Esophagus muscularis mucosa (tissue), 3 donors: ENCODE measurements at regions not wholly inside any gene's neighbourhood (a gene's known extent, or its start where the extent isn't known, plus 50 kb on each side); places are given as distances from the start of the nearest gene placed in this dataset.

ENCODE experiments used
- CTCF ChIP-seq, 3 experiments: fragments of 200-600 bp in 2 of 3; fragments of 450-650 bp in 1 of 3; sonication (generic) in 2 of 3; IDR thresholded peaks; one replicate each; pipeline ENCODE4 v1.5.1; 2017 to 2019; ENCODE audit warnings: antibody characterized with exemption in 3 of 3, mild to moderate bottlenecking in 2 of 3, moderate library complexity in 1 of 3
- POLR2AphosphoS5 ChIP-seq, 2 donors: sonication (generic); formaldehyde crosslinking; IDR thresholded peaks; one replicate each; pipeline ENCODE4 v1.6.1; 2017; ENCODE audit warnings: antibody characterized with exemption in 2 of 2

GRCh38 chr5:159426694-159427093 lies 96.4 kb upstream of the IL12B start:
- TF ChIP-seq CTCF (IDR thresholded peaks at IDR 0.05) (no peak), POLR2AphosphoS5 (IDR thresholded peaks at IDR 0.05) (no peak)
